Endothelial cell (in vitro differentiated cells): ENCODE measurements at regions not wholly inside any gene's neighbourhood (a gene's known extent, or its start where the extent isn't known, plus 50 kb on each side); places are given as distances from the start of the nearest gene placed in this dataset.

ENCODE experiments used
- DNase-seq: peaks from one replicate; pipeline ENCODE4 v3.0.0; 2021; ENCODE audit warnings: low spot score
- H3K27ac Mint-ChIP-seq: one replicate; pipeline ENCODE4 v1.8.0; 2021; ENCODE audit warnings: mixed read lengths, inconsistent platforms; ENCODE audit not compliant: unreplicated experiment
- H3K27me3 Mint-ChIP-seq: one replicate; pipeline ENCODE4 v1.8.0; 2021; ENCODE audit warnings: mild to moderate bottlenecking, moderate library complexity, mixed read lengths, inconsistent platforms; ENCODE audit not compliant: unreplicated experiment
- H3K36me3 Mint-ChIP-seq: one replicate; pipeline ENCODE4 v1.8.0; 2021; ENCODE audit warnings: mild to moderate bottlenecking, low read depth, mixed read lengths, inconsistent platforms; ENCODE audit not compliant: unreplicated experiment
- H3K4me1 Mint-ChIP-seq: one replicate; pipeline ENCODE4 v1.8.0; 2021; ENCODE audit warnings: mild to moderate bottlenecking, mixed read lengths, inconsistent platforms; ENCODE audit not compliant: unreplicated experiment
- H3K4me3 Mint-ChIP-seq: one replicate; pipeline ENCODE4 v1.8.0; 2021; ENCODE audit warnings: mild to moderate bottlenecking, mixed read lengths, inconsistent platforms; ENCODE audit not compliant: unreplicated experiment
- H3K9me3 Mint-ChIP-seq: one replicate; pipeline ENCODE4 v1.8.0; 2021; ENCODE audit warnings: mixed read lengths, inconsistent platforms; ENCODE audit not compliant: unreplicated experiment
- CTCF ChIP-seq: fragments of 200-600 bp; sonication (generic); IDR thresholded peaks from one replicate; pipeline ENCODE4 v1.5.0; 2021; ENCODE audit warnings: antibody characterized with exemption; ENCODE audit not compliant: unreplicated experiment

- no peak for TF ChIP-seq CTCF
- no peak overlapping the region for H3K27ac Mint-ChIP-seq
- H3K4me1 Mint-ChIP-seq: peaks cover 3% of the 10 kb centered on the region
- H3K9me3 Mint-ChIP-seq: no peaks in the 10 kb centered on the region
- H3K4me3 Mint-ChIP-seq: no peak overlapping the region
- H3K27me3 Mint-ChIP-seq: peaks cover 1% of the 10 kb centered on the region
- no peaks in the 10 kb centered on the region for H3K36me3 Mint-ChIP-seq
- no peak for DNase-seq
These were observed 615.2 kb downstream of the PLA2G4A start for GRCh38 chr1:187443939-187444338.

GRCh38 chr1:187445066-187445465 is 616.3 kb downstream of the PLA2G4A start:
- no peak for DNase-seq
- Mint-ChIP-seq H3K36me3 (no peaks in the 10 kb centered on the region), H3K4me3 (no peak overlapping the region), H3K27me3 (peaks cover 1% of the 10 kb centered on the region), H3K9me3 (no peaks in the 10 kb centered on the region), H3K4me1 (peaks cover 3% of the 10 kb centered on the region), H3K27ac (no peak overlapping the region)
- no peak for TF ChIP-seq CTCF

- no peaks in the 10 kb centered on the region for H3K9me3 Mint-ChIP-seq
- no peak overlapping the region for H3K27ac Mint-ChIP-seq
- no peaks in the 10 kb centered on the region for H3K36me3 Mint-ChIP-seq
- H3K4me3 Mint-ChIP-seq: no peak overlapping the region
- DNase-seq: no peak
- TF ChIP-seq CTCF: no peak
- H3K4me1 Mint-ChIP-seq: peaks cover 4% of the 10 kb centered on the region
- H3K27me3 Mint-ChIP-seq: no peaks in the 10 kb centered on the region
These were observed 622.5 kb downstream of the PLA2G4A start for GRCh38 chr1:187451238-187451637.

- Mint-ChIP-seq H3K27ac (no peak overlapping the region), H3K9me3 (no peaks in the 10 kb centered on the region), H3K4me3 (no peak overlapping the region), H3K27me3 (no peaks in the 10 kb centered on the region), H3K4me1 (peaks cover 4% of the 10 kb centered on the region), H3K36me3 (no peaks in the 10 kb centered on the region)
- TF ChIP-seq CTCF: no peak
- DNase-seq: no peak
These were observed 625.3 kb downstream of the PLA2G4A start for GRCh38 chr1:187454010-187454409.

- Mint-ChIP-seq H3K9me3 (no peaks in the 10 kb centered on the region), H3K36me3 (no peaks in the 10 kb centered on the region), H3K27me3 (no peaks in the 10 kb centered on the region), H3K4me1 (peaks cover 4% of the 10 kb centered on the region), H3K27ac (no peak overlapping the region), H3K4me3 (no peak overlapping the region)
- DNase-seq: no peak
- no peak for TF ChIP-seq CTCF
These were observed 627.7 kb downstream of the PLA2G4A start for GRCh38 chr1:187456446-187456845.
